ENCODE measurements at regions not wholly inside any gene's neighbourhood (a gene's known extent, or its start where the extent isn't known, plus 50 kb on each side); places are given as distances from the start of the nearest gene placed in this dataset.

- TF ChIP-seq, protein P1, sequence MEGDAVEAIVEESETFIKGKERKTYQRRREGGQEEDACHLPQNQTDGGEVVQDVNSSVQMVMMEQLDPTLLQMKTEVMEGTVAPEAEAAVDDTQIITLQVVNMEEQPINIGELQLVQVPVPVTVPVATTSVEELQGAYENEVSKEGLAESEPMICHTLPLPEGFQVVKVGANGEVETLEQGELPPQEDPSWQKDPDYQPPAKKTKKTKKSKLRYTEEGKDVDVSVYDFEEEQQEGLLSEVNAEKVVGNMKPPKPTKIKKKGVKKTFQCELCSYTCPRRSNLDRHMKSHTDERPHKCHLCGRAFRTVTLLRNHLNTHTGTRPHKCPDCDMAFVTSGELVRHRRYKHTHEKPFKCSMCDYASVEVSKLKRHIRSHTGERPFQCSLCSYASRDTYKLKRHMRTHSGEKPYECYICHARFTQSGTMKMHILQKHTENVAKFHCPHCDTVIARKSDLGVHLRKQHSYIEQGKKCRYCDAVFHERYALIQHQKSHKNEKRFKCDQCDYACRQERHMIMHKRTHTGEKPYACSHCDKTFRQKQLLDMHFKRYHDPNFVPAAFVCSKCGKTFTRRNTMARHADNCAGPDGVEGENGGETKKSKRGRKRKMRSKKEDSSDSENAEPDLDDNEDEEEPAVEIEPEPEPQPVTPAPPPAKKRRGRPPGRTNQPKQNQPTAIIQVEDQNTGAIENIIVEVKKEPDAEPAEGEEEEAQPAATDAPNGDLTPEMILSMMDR (IDR thresholded peaks at IDR 0.05; ENCODE audit: insufficient read depth, low read depth, low read length), result no peak
- TF ChIP-seq EZH2 (IDR thresholded peaks at IDR 0.05; ENCODE audit: insufficient read depth, low read length), result no peak
Measured at GRCh38 chr6:141963543-141964295, 169.0 kb upstream of the GJE1 start.
